Central memory CD4-positive, alpha-beta T cell (primary cell): ENCODE measurements at regions not wholly inside any gene's neighbourhood (a gene's known extent, or its start where the extent isn't known, plus 50 kb on each side); places are given as distances from the start of the nearest gene placed in this dataset.

Source experiments
- DNase-seq: peaks from one replicate; pipeline ENCODE4 v3.0.0; 2022

- no peak for DNase-seq
Measured at GRCh38 chr7:371779-372545, 82.0 kb downstream of the FOXL3 start.

- no peak for DNase-seq
Measured at GRCh38 chr7:372546-372931, 82.6 kb downstream of the FOXL3 start.

DNA sequence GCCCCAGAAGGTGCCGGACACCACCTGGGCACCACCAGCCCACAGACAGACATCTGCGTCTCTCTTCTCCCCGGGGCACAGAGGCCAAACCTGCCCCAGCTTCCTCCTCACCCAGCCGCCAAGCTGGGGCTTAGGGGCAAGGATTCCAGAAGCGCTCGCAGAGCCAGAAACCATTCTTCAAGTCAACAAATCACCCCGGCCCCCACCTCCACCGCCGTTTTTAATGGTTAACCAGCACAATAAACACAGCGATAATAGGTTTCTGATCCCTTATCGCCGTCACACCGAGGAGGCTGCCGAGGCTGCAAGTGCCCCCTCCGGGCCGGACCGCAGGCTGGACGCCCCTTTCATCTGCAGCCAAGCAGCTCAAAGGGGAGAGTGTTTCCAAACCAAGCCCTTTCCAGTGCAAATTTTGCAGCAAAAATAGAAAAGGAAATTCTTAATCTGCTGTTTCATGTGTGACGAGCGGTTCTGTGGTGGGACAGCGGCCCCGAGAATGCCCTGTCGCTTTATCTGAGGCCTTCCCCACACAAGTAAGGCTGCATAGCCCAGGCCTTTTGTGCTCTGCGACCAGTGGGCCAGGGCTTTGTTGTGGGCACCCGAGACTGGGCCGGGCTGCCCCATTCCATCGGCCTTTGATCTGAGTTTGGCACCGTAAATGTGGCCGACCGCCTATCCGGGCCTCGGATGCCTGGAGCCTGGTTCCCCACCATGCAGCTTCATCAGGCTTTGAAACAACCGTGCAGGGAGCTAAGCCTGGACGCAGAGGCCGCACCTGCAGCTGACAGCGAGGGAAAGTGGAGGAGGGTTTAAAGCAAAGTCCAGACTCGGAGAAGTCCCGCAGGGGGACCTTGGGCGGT, 83.2 kb downstream of the FOXL3 start:
- no peak for DNase-seq

DNA sequence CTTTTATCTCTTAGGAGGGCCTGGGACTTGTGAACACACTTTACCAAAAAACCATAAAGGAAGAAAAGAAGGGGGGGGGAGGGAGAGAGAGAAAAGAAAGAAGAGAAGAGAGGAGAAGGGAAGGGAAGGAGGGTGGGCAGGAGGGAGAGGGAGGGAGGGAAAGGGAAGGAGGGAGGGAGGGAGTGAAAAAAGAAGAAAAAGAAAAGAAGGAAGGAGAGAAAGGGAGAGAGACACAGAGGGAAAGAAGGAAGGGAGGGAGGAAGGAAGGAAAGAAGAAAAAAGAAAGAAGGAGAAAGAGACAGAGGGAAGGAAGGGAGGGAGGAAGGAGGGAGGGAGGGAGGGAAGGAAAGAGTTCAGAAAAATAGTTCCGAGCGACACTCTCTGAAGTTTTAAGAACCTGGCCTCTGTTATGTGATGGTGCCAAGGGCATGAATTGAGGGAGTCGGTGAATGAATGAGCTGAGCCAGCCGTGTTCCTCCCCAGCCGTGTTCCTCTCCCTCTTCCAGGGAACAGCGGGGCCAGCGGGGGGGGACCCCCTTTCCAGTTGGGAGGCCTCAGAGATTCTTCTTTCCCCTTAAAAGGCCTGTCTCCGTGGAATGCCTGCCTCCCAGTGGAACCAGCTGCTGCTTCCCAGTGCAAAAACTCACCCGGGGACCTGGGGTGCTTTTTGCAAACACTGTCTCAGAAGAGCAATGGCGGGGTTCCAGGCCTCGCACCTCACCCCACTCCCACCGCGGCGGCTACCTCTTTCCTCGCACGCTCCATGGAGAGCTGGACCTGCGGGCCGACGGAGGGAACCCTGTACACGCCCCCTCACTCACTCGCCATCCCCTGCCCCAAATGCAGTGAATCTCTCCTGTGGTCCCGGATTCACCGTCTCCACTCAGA, 84.1 kb downstream of the FOXL3 start:
- no peak for DNase-seq

DNA sequence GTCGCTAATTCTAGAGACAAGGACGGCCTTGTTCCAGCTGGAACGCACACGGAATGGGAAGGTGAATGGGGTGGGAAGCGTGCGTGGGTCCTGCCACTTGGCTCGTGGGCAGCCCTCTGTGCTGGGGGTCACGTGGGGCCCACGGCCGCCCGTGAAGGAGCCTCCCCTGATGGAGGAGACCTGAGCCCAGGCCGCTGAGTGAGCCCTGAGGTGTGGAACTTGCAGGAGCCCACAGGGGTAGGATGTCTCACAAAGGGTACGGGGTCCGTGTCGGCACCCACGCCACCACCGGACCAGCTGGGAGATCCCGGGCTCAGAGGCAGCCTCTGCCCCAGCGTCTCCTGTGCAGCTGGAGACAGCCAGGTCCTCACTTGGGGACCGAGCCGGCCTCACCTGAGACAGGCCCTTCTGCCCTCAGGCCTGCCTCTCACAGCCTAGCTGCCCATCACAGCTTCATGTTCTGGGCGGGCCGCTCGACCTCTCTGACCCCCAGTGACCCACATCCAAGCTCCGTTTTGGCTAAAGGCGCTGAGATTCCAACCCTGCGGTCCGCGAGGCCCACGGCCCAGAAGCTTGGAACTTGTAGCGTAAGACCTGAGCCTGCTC, 84.8 kb downstream of the FOXL3 start:
- no peak for DNase-seq

DNA sequence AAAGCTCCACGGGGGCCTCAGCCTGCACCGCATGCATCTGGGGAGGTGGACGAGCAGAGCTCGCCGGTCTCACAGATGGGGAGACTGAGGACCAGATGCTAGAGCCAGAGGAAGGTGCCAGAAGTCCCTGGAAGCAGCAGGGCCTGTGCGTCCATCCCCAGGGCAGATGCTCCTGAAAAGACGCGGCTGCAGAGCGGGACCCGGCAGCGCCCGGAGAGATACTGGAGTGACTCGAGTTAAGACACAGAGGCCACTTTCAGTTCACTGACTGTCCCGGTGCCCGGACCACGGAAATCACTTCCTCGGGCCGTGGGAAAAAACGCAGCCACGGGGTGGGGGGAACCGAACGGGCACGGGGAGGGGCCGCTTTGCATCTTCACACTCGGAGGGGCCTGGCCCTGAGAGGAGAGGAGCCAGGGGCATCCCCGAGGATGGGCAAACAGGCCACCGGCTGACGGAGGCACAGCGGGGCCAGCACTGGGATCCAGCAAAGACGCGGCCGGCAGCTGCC, 85.4 kb downstream of the FOXL3 start:
- no peak for DNase-seq

GRCh38 chr7:375901-376305, 85.9 kb downstream of the FOXL3 start:
- DNase-seq = no peak

- DNase-seq = no peak
Measured at GRCh38 chr7:376306-377079, 86.5 kb downstream of the FOXL3 start.

DNA sequence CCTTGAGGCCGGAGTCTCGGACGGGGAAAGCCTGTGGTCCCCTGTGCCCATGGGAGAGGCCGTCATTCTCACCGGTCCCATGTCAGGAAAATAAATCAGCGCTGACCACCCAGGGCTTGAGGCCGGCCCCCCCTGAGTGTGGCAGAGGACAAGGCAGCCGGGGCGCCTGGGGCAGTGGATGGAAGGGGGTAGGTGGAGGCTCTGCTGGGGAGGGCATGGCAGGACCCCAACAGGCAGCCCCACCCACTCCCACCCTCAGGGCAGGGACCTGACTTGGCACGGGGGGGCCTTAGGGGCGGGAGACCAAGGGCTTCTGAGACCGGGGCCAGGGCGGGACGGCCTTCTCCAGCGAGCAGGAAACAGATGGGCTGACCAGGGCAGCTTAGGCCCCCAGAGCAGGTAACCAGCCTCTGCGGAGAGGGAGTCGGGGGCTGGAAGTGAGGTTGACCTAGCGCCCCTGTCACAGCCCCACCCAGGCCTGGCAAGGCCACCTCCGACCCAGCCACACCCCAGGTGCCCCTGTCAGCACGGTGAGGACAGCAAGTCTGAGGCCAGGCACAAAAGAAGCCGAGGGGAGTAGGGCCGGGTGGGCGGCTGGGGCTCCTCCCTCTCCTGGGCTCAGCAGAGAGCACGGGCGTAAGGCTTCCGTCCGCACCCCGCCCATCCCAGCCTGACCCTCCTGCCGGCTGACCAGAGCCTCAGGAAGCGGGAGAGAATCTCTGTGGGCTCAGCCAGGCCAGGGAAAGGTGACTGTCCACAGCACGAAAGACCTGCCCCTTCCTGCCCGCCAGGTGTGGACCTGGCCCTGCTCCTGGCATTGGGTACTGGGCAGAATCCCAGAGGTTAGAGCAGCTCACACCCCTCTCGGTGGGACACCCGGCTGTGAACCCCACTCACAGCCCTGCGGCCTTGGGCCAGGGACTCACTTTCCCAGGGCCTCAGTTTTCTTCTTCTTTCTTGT, 87.4 kb downstream of the FOXL3 start:
- DNase-seq = no peak

DNA sequence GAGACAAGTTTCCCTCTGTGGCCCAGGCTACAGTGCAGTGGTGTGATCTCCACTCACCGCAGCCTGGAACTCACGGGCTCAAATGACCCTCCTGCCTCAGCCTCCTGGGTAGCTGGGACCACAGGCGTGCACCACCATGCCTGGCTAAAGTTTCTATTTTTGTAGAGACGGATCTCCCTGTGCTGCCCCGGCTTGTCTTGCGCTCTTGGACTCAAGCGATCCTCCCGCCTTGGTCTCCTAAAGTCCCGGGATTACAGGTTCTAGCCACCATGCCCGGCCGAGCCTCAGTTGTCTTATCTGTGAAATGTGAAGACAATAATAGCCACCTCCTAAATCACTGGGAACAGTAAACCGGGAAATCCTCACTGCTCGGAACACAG, 88.1 kb downstream of the FOXL3 start:
- DNase-seq = no peak

DNA sequence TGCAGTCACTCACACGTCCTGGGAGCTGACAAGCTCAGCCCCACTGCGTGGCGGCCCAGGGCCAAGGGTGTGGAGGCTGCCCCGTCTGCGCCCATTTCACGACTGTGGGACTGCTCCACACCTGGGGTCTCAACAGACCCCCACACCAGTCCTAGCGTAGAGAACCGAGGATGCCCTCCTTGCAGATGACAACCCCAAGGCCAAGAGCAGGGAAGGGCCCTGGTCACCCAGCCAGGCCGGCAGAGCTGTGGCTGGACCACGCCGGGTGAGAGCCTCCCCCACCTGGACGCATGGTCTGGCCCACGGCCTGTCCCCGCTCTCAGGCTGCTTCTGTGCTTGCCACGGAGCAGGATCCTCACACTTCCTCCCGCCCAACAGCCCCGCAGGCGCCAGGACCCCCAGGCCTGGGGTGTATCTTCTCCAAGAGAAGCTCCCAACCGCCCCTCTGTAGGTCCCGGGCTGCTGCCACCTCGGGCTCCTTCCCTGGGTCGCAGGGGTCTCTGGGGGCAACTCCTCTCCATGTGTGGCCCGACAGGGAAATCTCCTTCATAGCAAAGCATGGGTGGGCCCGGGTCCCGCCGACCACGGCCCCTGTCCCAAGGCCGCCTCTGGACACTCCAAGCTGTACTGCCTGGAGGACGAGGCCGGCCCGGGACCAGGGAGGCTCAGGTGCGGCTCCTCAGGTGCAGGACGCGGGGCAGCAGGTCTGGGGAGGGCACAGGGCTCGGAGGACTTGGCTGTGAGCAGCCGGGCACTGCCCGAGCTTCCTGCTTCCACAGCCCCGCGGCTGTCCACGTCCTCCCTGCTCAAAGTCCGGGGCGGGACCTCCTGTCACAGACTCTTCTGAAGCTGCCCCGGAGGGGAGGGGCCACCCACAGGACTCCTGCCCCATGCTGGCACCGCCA, 88.8 kb downstream of the FOXL3 start:
- DNase-seq = no peak

- no peak for DNase-seq
Measured at GRCh38 chr7:379456-380138, 89.6 kb downstream of the FOXL3 start.

- DNase-seq = peak; percentile 24
Measured at GRCh38 chr7:380139-380485, 90.1 kb downstream of the FOXL3 start.

- DNase-seq = no peak
Measured at GRCh38 chr7:380711-381210, 90.8 kb downstream of the FOXL3 start.

DNA sequence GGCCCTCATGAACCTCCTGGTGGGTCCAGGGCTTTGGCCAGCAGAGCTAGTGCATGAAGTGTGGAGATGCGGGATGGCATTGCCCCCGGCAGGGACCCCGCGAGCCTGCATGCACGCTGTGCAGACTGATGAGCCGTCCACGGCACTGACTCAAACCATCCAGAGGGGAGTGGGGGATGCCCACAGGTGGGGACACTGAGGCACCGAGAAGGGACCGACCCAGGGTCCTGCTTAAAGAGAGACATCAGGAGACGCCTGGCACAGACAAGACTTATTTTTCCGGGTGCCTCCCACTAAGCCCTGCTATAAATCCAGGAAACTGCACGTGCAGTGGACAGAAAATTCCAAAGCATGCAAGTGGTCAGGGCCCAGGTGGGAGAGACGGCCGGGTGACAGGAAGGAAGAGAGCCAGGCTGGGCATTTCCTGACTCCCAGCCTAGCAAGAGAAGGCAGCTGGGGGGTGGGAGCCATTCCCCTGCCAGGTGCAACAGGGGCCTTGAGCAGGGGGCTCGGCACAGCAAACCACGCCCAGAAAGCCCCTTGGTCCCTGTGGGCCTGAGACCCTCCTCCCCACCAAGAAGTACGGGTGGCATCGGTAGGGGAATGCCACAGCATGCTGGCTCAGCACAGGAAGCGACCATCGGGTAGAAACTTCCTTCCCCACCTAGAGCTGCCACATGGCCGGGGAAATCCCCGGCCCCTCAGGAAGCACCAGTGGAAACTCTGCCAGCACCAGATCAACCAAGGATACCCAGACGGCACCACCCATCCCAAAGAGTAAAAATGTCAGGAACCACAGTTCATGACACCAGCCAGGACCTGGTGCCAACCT, 91.5 kb downstream of the FOXL3 start:
- peak; percentile 51 for DNase-seq

DNA sequence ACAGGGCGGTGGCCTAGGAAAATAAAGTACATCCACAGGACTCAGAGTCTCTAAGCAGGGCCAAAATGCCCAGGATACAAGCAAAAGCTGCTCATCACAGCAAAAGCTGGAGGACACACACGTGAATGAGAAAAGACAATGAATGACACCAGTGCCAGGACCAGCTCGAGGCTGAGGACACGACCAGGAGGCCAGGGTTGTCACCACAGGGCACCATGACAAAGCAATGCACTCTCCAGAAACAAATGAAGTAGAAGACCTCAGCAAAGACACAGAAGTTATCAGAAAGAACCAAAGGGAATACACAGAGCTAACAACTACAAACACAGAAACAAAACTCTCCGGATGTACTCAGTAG, 92.1 kb downstream of the FOXL3 start:
- no peak for DNase-seq

GRCh38 chr7:386385-386784, 96.4 kb downstream of the FOXL3 start:
- no peak for DNase-seq
